GM21447 (cell line): ENCODE measurements at regions not wholly inside any gene's neighbourhood (a gene's known extent, or its start where the extent isn't known, plus 50 kb on each side); places are given as distances from the start of the nearest gene placed in this dataset.

Experiments used
- ATAC-seq: cut with Tn5 transposase; IDR thresholded peaks from one replicate; pipeline ENCODE4 v1.9.1; 2021; ENCODE audit not compliant: unreplicated experiment

- no peak for ATAC-seq
Observed at GRCh38 chr4:114509340-114509739, 89.3 kb upstream of the UGT8 start.

DNA sequence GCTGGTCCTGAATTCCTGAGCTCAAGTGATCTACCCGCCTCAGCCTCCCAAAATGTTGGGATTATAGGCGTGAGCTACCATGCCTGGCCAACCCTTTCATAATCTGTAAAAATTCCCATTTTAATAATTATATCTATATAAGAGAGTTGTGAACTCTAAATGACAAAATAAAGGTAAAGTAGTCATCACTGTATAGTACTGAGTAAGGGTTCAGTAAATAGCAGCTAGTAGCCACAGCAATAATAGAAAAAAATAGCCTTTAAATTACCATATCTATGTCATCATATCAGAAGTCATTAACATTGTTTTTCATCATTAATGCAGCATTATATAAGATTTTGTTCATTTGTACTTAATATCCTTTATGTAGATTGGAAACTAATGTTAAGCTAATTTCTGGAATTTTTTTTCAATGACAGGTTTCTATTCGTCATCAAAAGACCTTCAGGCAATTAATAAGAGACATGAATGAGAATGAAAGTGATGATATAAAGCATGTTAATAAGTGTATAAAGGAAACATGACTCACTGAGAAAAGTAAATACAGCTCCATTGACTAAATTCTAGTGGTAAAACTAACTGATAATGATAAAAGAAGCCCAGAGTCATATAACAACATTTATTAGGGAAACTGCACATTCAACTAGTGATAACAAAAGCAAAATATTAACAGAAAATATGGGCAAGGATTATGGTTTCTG, 85.9 kb upstream of the UGT8 start:
- no peak for ATAC-seq

GRCh38 chr4:114519368-114519767, 79.2 kb upstream of the UGT8 start:
- no peak for ATAC-seq

DNA sequence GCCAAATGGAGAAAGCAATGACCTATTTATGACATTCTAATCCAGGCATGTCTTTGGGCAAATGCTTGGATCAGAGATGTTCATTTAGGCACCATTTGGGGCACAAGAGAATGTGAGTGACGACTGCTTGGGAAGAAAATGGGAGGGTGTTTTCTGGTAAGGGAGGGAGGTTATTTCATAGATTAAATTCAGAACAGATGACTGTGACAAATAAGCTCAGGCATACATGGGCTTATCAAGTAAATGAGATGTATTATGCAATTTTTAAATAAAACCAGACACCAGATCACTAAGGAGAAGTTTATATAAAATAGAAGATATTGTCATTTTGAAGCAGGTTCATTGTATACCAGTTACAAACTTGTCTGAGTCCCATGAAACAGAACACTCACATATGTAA, 71.4 kb upstream of the UGT8 start:
- no peak for ATAC-seq

GRCh38 chr4:114527637-114528036, 71.0 kb upstream of the UGT8 start:
- ATAC-seq: no peak

GRCh38 chr4:114535725-114536124, 62.9 kb upstream of the UGT8 start:
- no peak for ATAC-seq

DNA sequence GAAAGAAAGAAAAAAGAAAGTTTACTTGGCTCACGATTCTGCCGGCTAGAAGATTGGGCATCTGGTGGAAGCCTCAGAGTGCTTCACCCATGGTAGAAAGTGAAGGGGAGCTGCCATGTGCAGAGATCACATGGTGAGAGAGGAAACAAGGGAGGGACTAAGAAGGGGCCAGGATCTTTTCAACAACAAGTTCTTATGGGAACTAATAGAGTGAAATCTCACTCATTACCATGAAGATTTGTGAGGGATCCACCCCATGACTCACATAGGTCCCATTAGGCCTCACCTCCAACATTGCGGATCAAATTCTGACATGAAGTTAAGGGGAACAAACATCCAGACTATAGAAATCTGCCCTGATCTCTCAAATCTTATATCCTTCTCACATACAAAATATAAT, 61.3 kb upstream of the UGT8 start:
- ATAC-seq: no peak

DNA sequence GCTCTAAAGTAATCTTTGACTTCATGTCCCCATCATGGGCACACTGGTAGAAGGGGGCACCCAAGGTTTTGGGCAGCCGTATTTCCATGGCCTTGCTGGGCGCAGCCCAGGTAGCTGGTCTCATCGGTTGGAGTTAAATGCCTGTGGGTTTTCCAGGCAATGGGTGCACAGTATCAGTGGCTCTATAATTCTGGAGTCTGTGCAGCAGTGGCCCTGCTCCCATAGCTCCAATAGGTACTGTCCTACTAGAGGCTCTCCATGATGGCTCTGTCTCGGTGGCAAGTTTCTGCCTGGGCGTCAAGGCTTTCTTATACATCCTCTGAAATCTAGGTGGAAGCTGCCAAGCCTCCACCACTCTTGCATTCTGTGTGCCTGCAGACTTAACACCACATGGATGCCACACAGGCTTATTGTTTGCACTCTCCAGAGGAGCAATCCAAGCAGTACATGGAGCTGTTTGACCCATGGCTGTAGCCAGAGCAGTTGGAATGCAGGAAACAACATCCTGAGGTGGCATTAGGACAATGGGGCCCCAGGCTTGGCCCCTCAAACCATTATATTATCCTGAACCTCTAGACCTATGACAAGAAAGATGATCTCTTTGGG, 60.5 kb upstream of the UGT8 start:
- ATAC-seq: no peak

DNA sequence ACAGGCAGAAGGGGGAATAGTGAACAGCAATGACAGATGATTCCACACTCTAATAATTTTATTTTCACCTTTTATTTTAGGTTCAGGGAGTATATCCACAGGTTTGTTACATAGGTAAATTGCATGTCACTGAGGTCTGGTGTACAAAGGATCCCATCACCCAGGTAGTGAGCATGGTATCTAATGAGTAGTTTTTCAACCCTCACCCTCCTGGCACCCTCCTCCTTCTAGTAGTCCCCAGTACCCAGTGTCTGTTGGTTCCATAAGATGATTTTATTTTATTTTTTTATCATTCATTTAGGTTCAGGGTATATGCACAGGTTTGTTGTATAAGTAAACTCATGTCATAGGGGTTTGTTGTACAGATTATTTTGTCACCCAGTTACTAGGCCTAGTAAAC, 58.6 kb upstream of the UGT8 start:
- ATAC-seq: no peak

DNA sequence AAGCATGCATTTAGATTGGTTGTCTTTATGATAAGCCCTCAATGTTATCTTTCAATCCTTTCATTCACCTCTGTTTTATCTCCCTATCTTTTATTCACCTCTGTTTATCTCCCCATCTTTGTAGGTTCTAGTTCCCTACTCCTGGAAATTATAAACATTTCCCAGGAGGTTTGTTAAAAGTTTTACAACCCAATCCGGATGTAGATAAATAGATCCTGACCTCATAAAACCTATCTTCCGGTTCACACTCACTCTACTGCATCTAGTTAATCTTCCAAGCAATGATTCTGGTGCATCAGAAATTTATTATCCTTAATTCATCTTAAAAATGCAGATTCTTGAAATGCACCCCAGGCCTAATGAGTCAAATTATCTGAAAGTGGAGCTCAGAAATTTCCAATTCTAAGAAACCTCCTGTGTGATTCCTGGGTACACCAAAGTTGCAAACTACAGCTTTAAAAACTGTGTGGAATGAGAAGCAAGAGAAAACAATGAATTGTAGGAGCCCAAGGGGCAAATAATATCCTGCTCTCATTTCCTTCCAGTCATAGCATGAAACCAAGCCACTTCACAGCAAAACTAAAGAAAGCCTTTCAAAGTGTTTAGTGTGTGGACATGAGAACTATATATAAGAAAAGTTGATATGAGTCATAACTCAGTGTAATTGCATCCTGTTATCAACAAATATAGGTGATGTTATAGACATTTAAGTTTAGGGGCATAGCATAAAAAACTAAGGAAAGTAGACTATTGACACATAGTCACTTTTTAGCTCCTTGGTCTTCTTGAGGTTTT, 51.1 kb upstream of the UGT8 start:
- no peak for ATAC-seq
